ENCODE measurements at regions not wholly inside any gene's neighbourhood (a gene's known extent, or its start where the extent isn't known, plus 50 kb on each side); places are given as distances from the start of the nearest gene placed in this dataset.

DNA sequence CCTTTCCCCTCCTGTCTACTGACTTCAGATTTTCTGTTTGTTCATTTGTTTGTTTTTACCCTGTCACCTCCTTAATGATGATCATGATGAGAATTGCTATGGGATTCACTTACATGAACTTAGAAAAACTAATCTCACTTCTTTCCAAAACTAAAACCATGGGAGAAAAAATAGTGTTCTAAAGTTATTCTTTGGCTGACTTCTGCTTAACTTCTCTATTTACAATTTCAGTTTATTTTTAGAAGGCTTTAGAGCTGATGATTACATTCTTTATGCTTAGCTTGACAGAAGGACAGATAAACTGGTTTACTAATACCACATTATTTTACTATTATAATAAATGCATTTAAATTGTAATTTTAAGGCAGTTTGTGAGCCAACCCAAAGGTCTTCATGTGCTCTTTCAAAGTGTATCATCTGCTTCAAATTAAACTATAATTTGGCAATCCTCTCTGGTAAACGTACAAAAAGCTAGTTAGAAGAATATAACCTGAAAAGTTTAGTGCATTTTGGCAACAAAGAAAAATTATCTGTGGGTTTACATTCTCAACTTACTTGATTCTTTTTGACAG, 676.8 kb upstream of the UBE2E2 start:
- no peak for TF ChIP-seq CTCF (IDR thresholded peaks at IDR 0.05)
- TF ChIP-seq POLR2A (IDR thresholded peaks at IDR 0.05): no peak
